HepG2 (cell line): ENCODE measurements at regions not wholly inside any gene's neighbourhood (a gene's known extent, or its start where the extent isn't known, plus 50 kb on each side); places are given as distances from the start of the nearest gene placed in this dataset.

Source experiments
- ATAC-seq: fragments of 200-7000 bp; cut with Tn5 transposase; 3 replicates; pipeline ENCODE4 v1.9.1; 2020; ENCODE audit warnings: mild to moderate bottlenecking, moderate library complexity
- BruUV-seq: library from RNA; stranded (reverse); fragments of 400-500 nt; replicated peaks from 2 replicates; lab custom pipeline; 2021; lab: Mats Ljungman, UMichigan
- CTCF ChIA-PET: fragments of 300-600 bp; formaldehyde crosslinking; extraction: SDS; loops from one replicate; lab custom pipeline; 2021; ENCODE audit warnings: low total read pairs, inconsistent platforms, low intra/inter-chr PET ratio; lab: Yijun Ruan, JAX
- POLR2A ChIA-PET: fragments of 350-600 bp; sonication (Branson Sonifier 250); formaldehyde crosslinking; loops from one replicate; lab custom pipeline; 2020; ENCODE audit warnings: antibody characterized with exemption, inconsistent platforms; lab: Yijun Ruan, JAX
- DNase-seq: peaks from one replicate; pipeline ENCODE4 v3.0.0-alpha.2; 2015; ENCODE audit warnings: low spot score
- FAIRE-seq: peaks from 3 replicates; lab custom pipeline; 2011; peaks lifted over from hg19 to GRCh38; lab: Jason Lieb, UNC
- H2AFZ ChIP-seq: one replicate; pipeline ENCODE4 v1.6.1; 2011; ENCODE audit warnings: low read length, inconsistent platforms
- H3K27ac ChIP-seq: fragments of 300-600 bp; 3 replicates; pipeline ENCODE4 v1.8.0; 2011; ENCODE audit warnings: mixed run types, mild to moderate bottlenecking, mixed read lengths, low read length, inconsistent platforms; ENCODE audit not compliant: insufficient read depth; ENCODE audit errors: extremely low read length
- H3K27me3 ChIP-seq, 2 experiments: fragments of 200-600 bp in 1 of 2; 2 replicates in 1 of 2; 3 replicates in 1 of 2; pipeline versions ENCODE4 v1.6.0 to v1.8.0; 2011; ENCODE audit warnings: low read length in 2 of 2, mild to moderate bottlenecking in 2 of 2, moderate library complexity in 2 of 2, inconsistent platforms in 1 of 2; ENCODE audit not compliant: insufficient read depth in 2 of 2, control insufficient read depth in 1 of 2
- H3K36me3 ChIP-seq, 2 experiments: fragments of 200-600 bp in 1 of 2; replicated peaks in 1 of 2; 2 replicates in 1 of 2; 3 replicates in 1 of 2; pipeline versions ENCODE4 v1.5.1 to v1.8.0; 2011; ENCODE audit warnings: low read length in 2 of 2, inconsistent platforms in 1 of 2; ENCODE audit not compliant: insufficient read depth in 2 of 2, control insufficient read depth in 1 of 2
- H3K4me1 ChIP-seq: 2 replicates; pipeline ENCODE4 v1.5.1; 2012; ENCODE audit warnings: low read length, inconsistent platforms; ENCODE audit not compliant: insufficient read depth
- H3K4me2 ChIP-seq: 2 replicates; pipeline ENCODE4 v1.6.0; 2011; ENCODE audit warnings: low read depth, low read length, inconsistent platforms
- H3K4me3 ChIP-seq, 3 experiments: fragments of 200-600 bp in 1 of 3; sonication (generic), shearing (Covaris generic) in 1 of 3; replicated peaks in 1 of 3; 2 replicates each; pipeline ENCODE4 v1.5.1; 2011 to 2016; ENCODE audit warnings: low read length in 3 of 3, inconsistent platforms in 2 of 3, low read depth in 2 of 3, mild to moderate bottlenecking in 2 of 3, control low read depth in 1 of 3, mixed read lengths in 1 of 3; ENCODE audit not compliant: insufficient read depth in 1 of 3
- H3K79me2 ChIP-seq: one replicate; pipeline ENCODE4 v1.6.1; 2011; ENCODE audit warnings: low read length, inconsistent platforms; ENCODE audit not compliant: insufficient read depth
- H3K9ac ChIP-seq: 2 replicates; pipeline ENCODE4 v1.6.0; 2011; ENCODE audit warnings: mild to moderate bottlenecking, low read depth, low read length, inconsistent platforms; ENCODE audit not compliant: insufficient read depth
- H3K9me3 ChIP-seq: 2 replicates; pipeline ENCODE4 v1.5.1; 2012; ENCODE audit warnings: mild to moderate bottlenecking, low read length
- H4K20me1 ChIP-seq: 2 replicates; pipeline ENCODE4 v1.6.0; 2011; ENCODE audit warnings: inconsistent platforms, mild to moderate bottlenecking, low read length, moderate library complexity; ENCODE audit not compliant: insufficient read depth
- FOSL2 ChIP-seq: sonication (generic); formaldehyde crosslinking; IDR thresholded peaks from 2 replicates; pipeline ENCODE4 v1.4.0; 2020; ENCODE audit warnings: missing genetic modification reagents
- FOXO1 ChIP-seq: sonication (generic); formaldehyde crosslinking; IDR thresholded peaks from 2 replicates; pipeline ENCODE4 v1.4.0; 2020; ENCODE audit warnings: missing genetic modification reagents
- GTF2F1 ChIP-seq: fragments of 150-350 bp; IDR thresholded peaks from 2 replicates; pipeline ENCODE4 v1.6.1; 2014; ENCODE audit warnings: low read length
- KDM6A ChIP-seq: IDR thresholded peaks from 2 replicates; pipeline ENCODE4 v1.6.1; 2016; ENCODE audit warnings: low read depth
- ZBTB20 ChIP-seq: sonication (generic); formaldehyde crosslinking; IDR thresholded peaks from 2 replicates; pipeline ENCODE4 v1.8.1; 2023; ENCODE audit warnings: missing genetic modification reagents, low read depth, mild to moderate bottlenecking, borderline replicate concordance
- ZBTB7B ChIP-seq: sonication (generic); formaldehyde crosslinking; IDR thresholded peaks from 2 replicates; pipeline ENCODE4 v1.4.0; 2020; ENCODE audit warnings: missing genetic modification reagents
- ZNF550 ChIP-seq: sonication (generic); formaldehyde crosslinking; IDR thresholded peaks from 2 replicates; pipeline ENCODE4 v1.4.0; 2020; ENCODE audit warnings: mild to moderate bottlenecking, missing genetic modification reagents, borderline replicate concordance
- WGBS: methylation state at CpG from one replicate; pipeline ENCODE4 v1.1.6; 2017; ENCODE audit warnings: low lambda C conversion rate; 5-methylcytosine and 5-hydroxymethylcytosine counted together
- in situ Hi-C: cut with HindIII; loops from 2 replicates; pipeline ENCODE4 v1.10.0; 2017; ENCODE audit warnings: low pct_unique_long_range_greater_than_20kb; ENCODE audit not compliant: extremely low pct_ligation_motif_present
- intact Hi-C: fragments of 100-400 bp; cut with micrococcal nuclease; formaldehyde crosslinking; loops from one replicate; pipeline ENCODE4 v1.10.0; 2022; ENCODE audit not compliant: unreplicated experiment
- TF ChIP-seq, protein P1 (sequence below): sonication (generic); IDR thresholded peaks from 2 replicates; pipeline ENCODE4 v1.6.1; 2016; ENCODE audit warnings: low read depth, borderline replicate concordance
- TF ChIP-seq, protein P2 (sequence below): sonication (generic); formaldehyde crosslinking; IDR thresholded peaks from 2 replicates; pipeline ENCODE4 v1.4.0; 2020; ENCODE audit warnings: missing genetic modification reagents
- TF ChIP-seq, protein P3 (sequence below): conservative IDR thresholded peaks from 2 replicates; pipeline ENCODE4 v1.6.1; 2018; ENCODE audit warnings: missing genetic modification reagents
- TF ChIP-seq, protein P4 (sequence below): IDR thresholded peaks from 2 replicates; pipeline ENCODE4 v1.6.1; 2018; ENCODE audit warnings: missing genetic modification reagents

DNA sequence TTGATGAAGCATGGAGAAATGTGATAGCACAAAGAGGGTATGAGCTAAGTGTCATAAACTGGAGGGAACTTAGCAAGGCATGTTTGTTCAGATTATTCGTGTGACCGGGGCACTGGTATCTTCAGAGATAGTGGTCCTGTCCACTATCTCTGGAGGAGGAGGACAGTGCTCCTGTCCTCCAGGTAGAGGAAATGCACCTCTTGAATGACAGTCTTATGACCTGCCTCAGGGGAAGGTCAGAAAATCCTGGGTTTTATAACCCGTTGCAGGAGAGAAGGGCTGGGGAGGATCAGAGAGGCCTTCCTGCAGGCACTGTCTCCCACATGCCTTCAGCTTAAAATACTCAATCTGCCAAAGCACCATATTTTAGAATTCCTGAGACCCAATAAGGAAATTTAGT lies 213.5 kb upstream of the UBL3 start:
- no peaks in the 10 kb centered on the region for H3K4me1 ChIP-seq
- H3K9ac ChIP-seq = no peak overlapping the region
- H3K9me3 ChIP-seq = no peaks in the 10 kb centered on the region
- no peak for DNase-seq
- no peak overlapping the region for H3K4me2 ChIP-seq
- BruUV-seq = no TSS peak
- H3K27ac ChIP-seq = no peak overlapping the region
- in situ Hi-C loops = no loop called here
- CTCF ChIA-PET = no interaction called here
- ATAC-seq = no peak
- no peaks in the 10 kb centered on the region for H4K20me1 ChIP-seq
- TF ChIP-seq, protein P1, sequence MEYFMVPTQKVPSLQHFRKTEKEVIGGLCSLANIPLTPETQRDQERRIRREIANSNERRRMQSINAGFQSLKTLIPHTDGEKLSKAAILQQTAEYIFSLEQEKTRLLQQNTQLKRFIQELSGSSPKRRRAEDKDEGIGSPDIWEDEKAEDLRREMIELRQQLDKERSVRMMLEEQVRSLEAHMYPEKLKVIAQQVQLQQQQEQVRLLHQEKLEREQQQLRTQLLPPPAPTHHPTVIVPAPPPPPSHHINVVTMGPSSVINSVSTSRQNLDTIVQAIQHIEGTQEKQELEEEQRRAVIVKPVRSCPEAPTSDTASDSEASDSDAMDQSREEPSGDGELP = no peak
- TF ChIP-seq ZNF550 (no peak), GTF2F1 (no peak), KDM6A (CRISPR knock-in tag) (no peak), ZBTB20 (CRISPR knock-in tag) (no peak), ZBTB7B (no peak)
- TF ChIP-seq, protein P2, sequence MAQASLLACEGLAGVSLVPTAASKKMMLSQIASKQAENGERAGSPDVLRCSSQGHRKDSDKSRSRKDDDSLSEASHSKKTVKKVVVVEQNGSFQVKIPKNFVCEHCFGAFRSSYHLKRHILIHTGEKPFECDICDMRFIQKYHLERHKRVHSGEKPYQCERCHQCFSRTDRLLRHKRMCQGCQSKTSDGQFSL = no peak
- H3K27me3 ChIP-seq = no peaks in the 10 kb centered on the region
- H3K79me2 ChIP-seq = no peaks in the 10 kb centered on the region
- no peak overlapping the region for H3K4me3 ChIP-seq
- POLR2A ChIA-PET = no interaction called here
- no peaks in the 10 kb centered on the region for H3K36me3 ChIP-seq
- 11% methylated on average over 3 of the region's 3 CpGs for WGBS
- intact Hi-C loops = no loop called here
- FAIRE-seq = no peak
- no peak overlapping the region for H2AFZ ChIP-seq

DNA sequence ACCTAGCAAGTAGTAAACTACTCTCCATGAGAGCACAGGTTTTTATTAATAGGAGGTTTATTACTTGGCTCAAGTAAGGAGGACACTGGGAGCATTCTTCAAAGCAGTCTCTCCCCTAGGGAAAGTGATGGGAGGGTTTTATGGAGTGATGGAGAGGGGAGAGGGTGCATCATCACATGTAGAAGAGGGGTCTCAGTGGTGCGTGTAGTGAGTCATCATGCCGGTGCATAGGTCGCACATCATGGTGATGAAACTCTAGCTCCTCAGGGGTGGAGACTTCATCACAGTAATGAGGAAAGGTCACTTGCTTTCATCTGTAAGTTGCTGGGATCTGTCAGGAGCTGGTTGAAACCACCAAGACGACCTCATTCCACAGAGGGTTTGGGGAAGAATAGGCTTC lies 210.8 kb upstream of the UBL3 start:
- no peak overlapping the region for H3K4me2 ChIP-seq
- 0% methylated on average over 4 of the region's 4 CpGs for WGBS
- FAIRE-seq (no peak), DNase-seq (no peak), ATAC-seq (no peak)
- in situ Hi-C loops (no loop called here), intact Hi-C loops (no loop called here)
- H2AFZ ChIP-seq = no peak overlapping the region
- TF ChIP-seq, protein P3, sequence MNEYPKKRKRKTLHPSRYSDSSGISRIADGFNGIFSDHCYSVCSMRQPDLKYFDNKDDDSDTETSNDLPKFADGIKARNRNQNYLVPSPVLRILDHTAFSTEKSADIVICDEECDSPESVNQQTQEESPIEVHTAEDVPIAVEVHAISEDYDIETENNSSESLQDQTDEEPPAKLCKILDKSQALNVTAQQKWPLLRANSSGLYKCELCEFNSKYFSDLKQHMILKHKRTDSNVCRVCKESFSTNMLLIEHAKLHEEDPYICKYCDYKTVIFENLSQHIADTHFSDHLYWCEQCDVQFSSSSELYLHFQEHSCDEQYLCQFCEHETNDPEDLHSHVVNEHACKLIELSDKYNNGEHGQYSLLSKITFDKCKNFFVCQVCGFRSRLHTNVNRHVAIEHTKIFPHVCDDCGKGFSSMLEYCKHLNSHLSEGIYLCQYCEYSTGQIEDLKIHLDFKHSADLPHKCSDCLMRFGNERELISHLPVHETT (CRISPR knock-in tag) = no peak
- TF ChIP-seq FOXO1 (no peak), FOSL2 (CRISPR knock-in tag) (0 out of 2 replicates have a peak, but pooled peaks have one; percentile 8)
- TF ChIP-seq, protein P4, sequence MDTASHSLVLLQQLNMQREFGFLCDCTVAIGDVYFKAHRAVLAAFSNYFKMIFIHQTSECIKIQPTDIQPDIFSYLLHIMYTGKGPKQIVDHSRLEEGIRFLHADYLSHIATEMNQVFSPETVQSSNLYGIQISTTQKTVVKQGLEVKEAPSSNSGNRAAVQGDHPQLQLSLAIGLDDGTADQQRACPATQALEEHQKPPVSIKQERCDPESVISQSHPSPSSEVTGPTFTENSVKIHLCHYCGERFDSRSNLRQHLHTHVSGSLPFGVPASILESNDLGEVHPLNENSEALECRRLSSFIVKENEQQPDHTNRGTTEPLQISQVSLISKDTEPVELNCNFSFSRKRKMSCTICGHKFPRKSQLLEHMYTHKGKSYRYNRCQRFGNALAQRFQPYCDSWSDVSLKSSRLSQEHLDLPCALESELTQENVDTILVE (CRISPR knock-in tag) = no peak
- no peak overlapping the region for H3K27ac ChIP-seq
- H3K4me1 ChIP-seq = no peaks in the 10 kb centered on the region
- no peak overlapping the region for H3K9ac ChIP-seq
- no peaks in the 10 kb centered on the region for H3K9me3 ChIP-seq
- ChIA-PET CTCF (no interaction called here), POLR2A (no interaction called here)
- no peaks in the 10 kb centered on the region; a peak in 1 of 5 replicates for H3K27me3 ChIP-seq
- no peak overlapping the region for H3K4me3 ChIP-seq
- no TSS peak for BruUV-seq
- H4K20me1 ChIP-seq = no peaks in the 10 kb centered on the region
- H3K36me3 ChIP-seq = no peaks in the 10 kb centered on the region
- no peaks in the 10 kb centered on the region for H3K79me2 ChIP-seq
